Activated CD8-positive, alpha-beta memory T cell treated with anti-CD3 and anti-CD28 coated beads for 48 hours (primary cell): ENCODE measurements at regions not wholly inside any gene's neighbourhood (a gene's known extent, or its start where the extent isn't known, plus 50 kb on each side); places are given as distances from the start of the nearest gene placed in this dataset.

Experiments used
- DNase-seq, 3 experiments: peaks; one replicate each; pipeline ENCODE4 v3.0.0-alpha.2; 2020; ENCODE audit warnings: low read depth in 2 of 3, low spot score in 2 of 3

GRCh38 chr18:59086522-59086921, 53.2 kb upstream of the SEC11C start:
- DNase-seq: no peak

GRCh38 chr18:59087391-59087790, 52.3 kb upstream of the SEC11C start:
- DNase-seq: no peak
